Hepatocyte (in vitro differentiated cells): ENCODE measurements at regions not wholly inside any gene's neighbourhood (a gene's known extent, or its start where the extent isn't known, plus 50 kb on each side); places are given as distances from the start of the nearest gene placed in this dataset.

Experiments used
- DNase-seq: peaks from one replicate; pipeline ENCODE4 v3.0.0-alpha.2; 2016; ENCODE audit warnings: low spot score
- H2AFZ ChIP-seq: fragments of 200-600 bp; sonication (generic); 2 replicates; pipeline ENCODE4 v1.6.0; 2016; ENCODE audit warnings: antibody characterized with exemption, mild to moderate bottlenecking
- H3K27ac ChIP-seq: fragments of 200-600 bp; sonication (generic); 2 replicates; pipeline ENCODE4 v1.5.1; 2016; ENCODE audit warnings: mild to moderate bottlenecking
- H3K27me3 ChIP-seq: fragments of 200-600 bp; sonication (generic); 2 replicates; pipeline ENCODE4 v1.6.1; 2016
- H3K36me3 ChIP-seq: fragments of 200-600 bp; sonication (generic); replicated peaks from 2 replicates; pipeline ENCODE4 v1.5.1; 2016; ENCODE audit warnings: low read depth; ENCODE audit not compliant: insufficient read depth
- H3K4me1 ChIP-seq: fragments of 200-600 bp; sonication (generic); 2 replicates; pipeline ENCODE4 v1.5.1; 2016; ENCODE audit warnings: mild to moderate bottlenecking, moderate library complexity; ENCODE audit not compliant: insufficient read depth
- H3K4me2 ChIP-seq: fragments of 200-600 bp; sonication (generic); 2 replicates; pipeline ENCODE4 v1.6.0; 2016
- H3K4me3 ChIP-seq: fragments of 200-600 bp; sonication (generic); 2 replicates; pipeline ENCODE4 v1.5.1; 2016; ENCODE audit warnings: mild to moderate bottlenecking
- H3K79me2 ChIP-seq: fragments of 200-600 bp; sonication (generic); 2 replicates; pipeline ENCODE4 v1.6.0; 2017; ENCODE audit warnings: mild to moderate bottlenecking
- H3K9me2 ChIP-seq: fragments of 200-600 bp; sonication (generic); replicated peaks from 2 replicates; pipeline ENCODE4 v1.6.0; 2017; ENCODE audit warnings: mild to moderate bottlenecking; ENCODE audit not compliant: insufficient read depth
- H3K9me3 ChIP-seq: fragments of 200-600 bp; sonication (generic); 2 replicates; pipeline ENCODE4 v1.5.1; 2016; ENCODE audit warnings: low read depth, mild to moderate bottlenecking
- H4K20me1 ChIP-seq: fragments of 200-600 bp; sonication (generic); 2 replicates; pipeline ENCODE4 v1.6.0; 2016; ENCODE audit warnings: mild to moderate bottlenecking; ENCODE audit not compliant: insufficient read depth, poor library complexity, severe bottlenecking
- CTCF ChIP-seq: fragments of 200-600 bp; sonication (generic); IDR thresholded peaks from 2 replicates; pipeline ENCODE4 v1.5.1; 2016; ENCODE audit warnings: antibody characterized with exemption, mild to moderate bottlenecking; ENCODE audit not compliant: poor library complexity
- EZH2 ChIP-seq: fragments of 200-600 bp; sonication (generic); IDR thresholded peaks from 2 replicates; pipeline ENCODE4 v1.6.1; 2016; ENCODE audit warnings: antibody characterized with exemption, mild to moderate bottlenecking, borderline replicate concordance
- EZH2phosphoT487 ChIP-seq: fragments of 200-600 bp; sonication (generic); IDR thresholded peaks from one replicate; pipeline ENCODE4 v1.6.1; 2018; ENCODE audit warnings: antibody characterized with exemption, mild to moderate bottlenecking, low read depth, moderate library complexity; ENCODE audit not compliant: unreplicated experiment, severe bottlenecking
- WGBS: methylation state at CpG from one replicate; pipeline ENCODE4 v1.1.6; 2016; ENCODE audit warnings: low lambda C conversion rate; ENCODE audit errors: missing lambda C conversion rate; 5-methylcytosine and 5-hydroxymethylcytosine counted together

GRCh38 chr5:71825992-71826391 is 106.9 kb downstream of the CARTPT start:
- WGBS, result 100% methylated on average over 1 of the region's 1 CpG
- no peak for DNase-seq
- no peaks in the 10 kb centered on the region for H3K36me3 ChIP-seq
- H3K4me1 ChIP-seq, result peaks cover 10% of the 10 kb centered on the region
- no peaks in the 10 kb centered on the region for H4K20me1 ChIP-seq
- no peaks in the 10 kb centered on the region for H3K9me2 ChIP-seq
- H3K27ac ChIP-seq, result no peak overlapping the region
- H2AFZ ChIP-seq, result no peak overlapping the region
- no peaks in the 10 kb centered on the region for H3K79me2 ChIP-seq
- TF ChIP-seq EZH2 (no peak), CTCF (no peak), EZH2phosphoT487 (no peak)
- no peaks in the 10 kb centered on the region for H3K9me3 ChIP-seq
- no peak overlapping the region for H3K4me2 ChIP-seq
- no peaks in the 10 kb centered on the region for H3K27me3 ChIP-seq
- H3K4me3 ChIP-seq, result no peak overlapping the region

DNA sequence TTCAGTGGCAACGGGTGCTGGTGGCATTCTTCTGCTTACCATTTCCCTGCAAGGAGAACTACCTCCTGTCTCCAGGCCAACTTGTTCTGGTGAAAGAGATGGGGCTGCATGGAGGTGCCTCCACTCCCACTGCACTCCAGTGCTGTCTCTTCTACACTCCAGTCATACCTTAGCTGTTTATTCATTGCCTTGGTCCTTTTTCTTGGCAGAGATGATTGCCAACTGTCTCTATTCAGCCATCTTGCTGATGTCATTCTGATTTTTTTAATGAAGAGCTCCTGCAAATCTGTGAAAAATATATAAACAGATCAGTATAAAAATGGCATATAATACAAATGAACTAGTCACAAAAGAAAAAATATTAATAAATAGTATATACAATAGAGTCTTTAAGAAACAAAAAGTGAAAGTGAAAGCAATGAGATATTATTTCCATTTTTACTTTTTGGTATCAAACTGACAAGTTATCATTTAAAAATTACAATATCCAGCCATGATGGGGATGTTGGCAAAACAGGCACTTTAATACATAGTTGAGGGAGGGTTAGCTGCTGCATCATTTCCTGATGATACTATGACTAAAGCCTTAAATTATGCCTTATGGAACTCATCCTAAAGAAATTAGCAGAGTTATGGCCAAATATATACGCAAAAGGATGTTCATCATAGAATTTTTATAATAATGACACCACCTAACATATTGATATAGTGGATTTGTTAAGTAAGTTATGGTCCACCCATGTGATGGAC is 109.4 kb downstream of the CARTPT start:
- no peak for DNase-seq
- no peak for TF ChIP-seq EZH2phosphoT487
- TF ChIP-seq CTCF, result no peak
- TF ChIP-seq EZH2, result no peak
- Histone ChIP-seq H3K4me3 (no peak overlapping the region), H3K36me3 (no peaks in the 10 kb centered on the region), H3K79me2 (no peaks in the 10 kb centered on the region), H4K20me1 (no peaks in the 10 kb centered on the region), H2AFZ (no peak overlapping the region), H3K9me2 (no peaks in the 10 kb centered on the region), H3K27me3 (no peaks in the 10 kb centered on the region), H3K27ac (no peak overlapping the region), H3K4me2 (no peak overlapping the region), H3K4me1 (peaks cover 14% of the 10 kb centered on the region), H3K9me3 (no peaks in the 10 kb centered on the region)
- 100% methylated on average over 2 of the region's 2 CpGs for WGBS

DNA sequence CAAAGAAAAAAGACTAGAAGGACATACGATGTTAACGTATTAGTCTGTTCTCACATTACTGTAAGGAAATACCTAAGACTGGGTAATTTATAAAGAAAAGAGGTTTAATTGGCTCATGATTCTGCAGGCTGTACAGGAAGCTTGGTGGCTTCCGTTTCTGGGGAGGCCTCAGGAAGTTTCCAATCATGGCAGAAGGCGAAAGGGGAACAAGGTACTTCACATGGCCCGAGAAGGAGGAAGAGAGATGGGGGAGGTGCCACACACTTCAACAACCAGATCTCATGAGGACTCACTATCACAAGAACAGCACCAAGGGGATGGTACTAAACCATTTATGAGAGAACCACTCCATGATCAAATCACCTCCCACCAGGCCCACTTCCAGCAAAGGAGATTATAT is 110.1 kb downstream of the CARTPT start:
- no peaks in the 10 kb centered on the region for H3K9me2 ChIP-seq
- peaks cover 14% of the 10 kb centered on the region for H3K4me1 ChIP-seq
- H2AFZ ChIP-seq, result no peak overlapping the region
- H3K4me2 ChIP-seq, result no peak overlapping the region
- H3K79me2 ChIP-seq, result no peaks in the 10 kb centered on the region
- no peak overlapping the region for H3K4me3 ChIP-seq
- H4K20me1 ChIP-seq, result no peaks in the 10 kb centered on the region
- WGBS, result 95% methylated on average over 5 of the region's 5 CpGs
- TF ChIP-seq EZH2, result no peak
- no peak for TF ChIP-seq EZH2phosphoT487
- no peak for TF ChIP-seq CTCF
- H3K36me3 ChIP-seq, result no peaks in the 10 kb centered on the region
- H3K9me3 ChIP-seq, result no peaks in the 10 kb centered on the region
- H3K27me3 ChIP-seq, result no peaks in the 10 kb centered on the region
- no peak for DNase-seq
- no peak overlapping the region for H3K27ac ChIP-seq
